ENCODE measurements at regions not wholly inside any gene's neighbourhood (a gene's known extent, or its start where the extent isn't known, plus 50 kb on each side); places are given as distances from the start of the nearest gene placed in this dataset.

GRCh38 chr1:8161546-8162105 lies 135.5 kb upstream of the ERRFI1 start (continued):
- TF ChIP-seq ZMYM2 (CRISPR knock-in tag; IDR thresholded peaks at IDR 0.05) = no peak

GRCh38 chr1:8159470-8160024 lies 133.4 kb upstream of the ERRFI1 start:
- WGBS (ENCODE audit: low lambda C conversion rate) = 91% methylated on average over 8 of the region's 8 CpGs

GRCh38 chr1:8158995-8159394 lies 132.9 kb upstream of the ERRFI1 start:
- FAIRE-seq (no peak), DNase-seq (ENCODE audit: low spot score) (no peak), ATAC-seq (no peak)
- no peaks in the 10 kb centered on the region for H4K20me1 ChIP-seq (ENCODE audit: insufficient read depth, low read length)
- 95% methylated on average over 4 of the region's 4 CpGs for WGBS (ENCODE audit: low lambda C conversion rate)
- POLR2A ChIA-PET = no interaction called here
- in situ Hi-C loops (cut with HindIII; ENCODE audit: extremely low pct_ligation_motif_present, low pct_unique_long_range_greater_than_20kb) = no loop called here
- no peaks in the 10 kb centered on the region for H3K9me3 ChIP-seq (ENCODE audit: low read length)
- CTCF ChIA-PET (ENCODE audit: low intra/inter-chr PET ratio, low total read pairs) = no interaction called here
- peaks cover 73% of the 10 kb centered on the region for H3K4me1 ChIP-seq (ENCODE audit: insufficient read depth, low read length)
- no peak overlapping the region for H3K4me3 ChIP-seq (replicated peaks in 1 of 3; ENCODE audit: insufficient read depth in 1 of 3, low read depth in 2 of 3, low read length in 3 of 3)
- H3K27ac ChIP-seq (ENCODE audit: extremely low read length, insufficient read depth, low read length) = no peak overlapping the region
- H3K36me3 ChIP-seq (replicated peaks in 1 of 2; ENCODE audit: control insufficient read depth in 1 of 2, insufficient read depth in 2 of 2, low read length in 2 of 2) = no peaks in the 10 kb centered on the region
- H2AFZ ChIP-seq (ENCODE audit: low read length) = no peak overlapping the region
- TF ChIP-seq TRAFD1 (CRISPR knock-in tag; IDR thresholded peaks at IDR 0.05; ENCODE audit: borderline replicate concordance) (no peak), KDM2A (CRISPR knock-in tag; IDR thresholded peaks at IDR 0.05; ENCODE audit: borderline replicate concordance, low read depth) (no peak), POLR2AphosphoS2 (IDR thresholded peaks at IDR 0.05; ENCODE audit: low read depth, low read length) (no peak), ZNF350 (CRISPR knock-in tag; IDR thresholded peaks at IDR 0.05; ENCODE audit: borderline replicate concordance, low read depth) (no peak)
- intact Hi-C loops (cut with micrococcal nuclease; ENCODE audit: unreplicated experiment) = loop anchor here (10.0 kb wide), 1 partner anchor 134 kb away; the partner anchor contains the start of gene ERRFI1
- H3K4me2 ChIP-seq (ENCODE audit: low read depth, low read length) = no peak overlapping the region
- no peaks in the 10 kb centered on the region for H3K79me2 ChIP-seq (ENCODE audit: insufficient read depth, low read length)
- BruUV-seq (replicated peaks) = no TSS peak
- H3K27me3 ChIP-seq (ENCODE audit: control insufficient read depth in 1 of 2, insufficient read depth in 2 of 2, low read length in 2 of 2) = no peaks in the 10 kb centered on the region
- H3K9ac ChIP-seq (ENCODE audit: insufficient read depth, low read depth, low read length) = no peak overlapping the region

More at GRCh38 chr1:8159470-8160024, 133.4 kb upstream of the ERRFI1 start:
- Histone ChIP-seq H3K27ac (ENCODE audit: extremely low read length, insufficient read depth, low read length) (no peak overlapping the region), H2AFZ (ENCODE audit: low read length) (no peak overlapping the region), H3K36me3 (replicated peaks in 1 of 2; ENCODE audit: control insufficient read depth in 1 of 2, insufficient read depth in 2 of 2, low read length in 2 of 2) (no peaks in the 10 kb centered on the region), H3K4me1 (ENCODE audit: insufficient read depth, low read length) (peaks cover 68% of the 10 kb centered on the region), H3K9ac (ENCODE audit: insufficient read depth, low read depth, low read length) (no peak overlapping the region), H3K9me3 (ENCODE audit: low read length) (no peaks in the 10 kb centered on the region), H3K27me3 (ENCODE audit: control insufficient read depth in 1 of 2, insufficient read depth in 2 of 2, low read length in 2 of 2) (no peaks in the 10 kb centered on the region), H3K4me3 (replicated peaks in 1 of 3; ENCODE audit: insufficient read depth in 1 of 3, low read depth in 2 of 3, low read length in 3 of 3) (no peak overlapping the region), H3K4me2 (ENCODE audit: low read depth, low read length) (no peak overlapping the region), H3K79me2 (ENCODE audit: insufficient read depth, low read length) (no peaks in the 10 kb centered on the region), H4K20me1 (ENCODE audit: insufficient read depth, low read length) (no peaks in the 10 kb centered on the region)
- in situ Hi-C loops (cut with HindIII; ENCODE audit: extremely low pct_ligation_motif_present, low pct_unique_long_range_greater_than_20kb) = no loop called here
- ChIA-PET CTCF (ENCODE audit: low intra/inter-chr PET ratio, low total read pairs) (no interaction called here), POLR2A (no interaction called here)
- ATAC-seq (no peak), FAIRE-seq (no peak), DNase-seq (ENCODE audit: low spot score) (no peak)
- TF ChIP-seq ATF4 (CRISPR knock-in tag; IDR thresholded peaks at IDR 0.05) (no peak), ZNF564 (CRISPR knock-in tag; IDR thresholded peaks at IDR 0.05) (peak; percentile 95; the same call in 1 of the 2 replicates)
- BruUV-seq (replicated peaks) = no TSS peak
- intact Hi-C loops (cut with micrococcal nuclease; ENCODE audit: unreplicated experiment) = loop anchor here (10.0 kb wide), 1 partner anchor 135 kb away; the partner anchor contains the start of gene ERRFI1
